ENCODE measurements at regions not wholly inside any gene's neighbourhood (a gene's known extent, or its start where the extent isn't known, plus 50 kb on each side); places are given as distances from the start of the nearest gene placed in this dataset.
"Not testable (repeated sequence)": the region's sequence is repeated elsewhere in the genome, so short reads cannot be mapped to it uniquely, and the experiment has no call there.

GRCh38 chr1:144140243-144140642 lies 168.5 kb upstream of the FAM72C start:
- not testable (repeated sequence) for TF ChIP-seq EZH2 (IDR thresholded peaks at IDR 0.05); POLR2AphosphoS5 (IDR thresholded peaks at IDR 0.05; ENCODE audit: borderline replicate concordance, low read depth, low read length)

All from SK-N-MC (cell line).